Natural killer cell (primary cell): ENCODE measurements at regions not wholly inside any gene's neighbourhood (a gene's known extent, or its start where the extent isn't known, plus 50 kb on each side); places are given as distances from the start of the nearest gene placed in this dataset.

Experiments used
- ATAC-seq, 3 donors: fragments of 150-1000 bp in 2 of 3; fragments of 200-7000 bp in 1 of 3; cut with Tn5 transposase; 1 replicate in 1 of 3; 2 replicates in 2 of 3; pipeline ENCODE4 v1.10.0; 2021; ENCODE audit warnings: mild to moderate bottlenecking in 2 of 3, moderate library complexity in 2 of 3
- DNase-seq, 2 donors: peaks; one replicate each; pipeline versions ENCODE4 v3.0.0 to v3.0.0-alpha.2; 2013 to 2021; ENCODE audit warnings: mixed read lengths in 1 of 2
- H3K27ac ChIP-seq: one replicate; pipeline ENCODE4 v1.5.1; 2013; ENCODE audit warnings: mild to moderate bottlenecking, low read length
- H3K27me3 ChIP-seq: one replicate; pipeline ENCODE4 v1.6.1; 2013; ENCODE audit warnings: low read length; ENCODE audit not compliant: control insufficient read depth, insufficient read depth
- H3K36me3 ChIP-seq: one replicate; pipeline ENCODE4 v1.6.1; 2013; ENCODE audit warnings: low read length; ENCODE audit not compliant: control insufficient read depth, insufficient read depth
- H3K4me1 ChIP-seq: one replicate; pipeline ENCODE4 v1.6.1; 2013; ENCODE audit warnings: low read length; ENCODE audit not compliant: control insufficient read depth, insufficient read depth
- H3K4me3 ChIP-seq: one replicate; pipeline ENCODE4 v1.5.1; 2013; ENCODE audit warnings: low read length
- H3K9me3 ChIP-seq: one replicate; pipeline ENCODE4 v1.6.1; 2013; ENCODE audit warnings: low read length; ENCODE audit not compliant: control insufficient read depth, insufficient read depth
- H3K27ac Mint-ChIP-seq, 2 donors: one replicate each; pipeline ENCODE4 v1.8.0; 2022; ENCODE audit warnings: mild to moderate bottlenecking in 2 of 2, mixed read lengths in 2 of 2, moderate library complexity in 1 of 2
- H3K27me3 Mint-ChIP-seq, 2 donors: one replicate each; pipeline ENCODE4 v1.8.0; 2022; ENCODE audit warnings: low read depth in 2 of 2, mixed read lengths in 2 of 2
- H3K36me3 Mint-ChIP-seq: one replicate; pipeline ENCODE4 v1.8.0; 2022; ENCODE audit warnings: mixed read lengths
- H3K4me1 Mint-ChIP-seq, 2 donors: one replicate each; pipeline ENCODE4 v1.8.0; 2022; ENCODE audit warnings: mixed read lengths in 2 of 2
- H3K4me3 Mint-ChIP-seq: one replicate; pipeline ENCODE4 v1.8.0; 2022; ENCODE audit warnings: mild to moderate bottlenecking, moderate library complexity, mixed read lengths
- H3K9me3 Mint-ChIP-seq, 2 donors: one replicate each; pipeline ENCODE4 v1.8.0; 2022; ENCODE audit warnings: mixed read lengths in 2 of 2
- CTCF ChIP-seq: fragments of 200-600 bp; IDR thresholded peaks from one replicate; pipeline ENCODE4 v1.8.0; 2022; ENCODE audit warnings: antibody characterized with exemption
- WGBS: methylation state at CpG from one replicate; pipeline ENCODE4 v1.1.7; 2013; ENCODE audit warnings: missing lambda C conversion rate; ENCODE audit not compliant: insufficient coverage; 5-methylcytosine and 5-hydroxymethylcytosine counted together
- intact Hi-C: fragments of 100-400 bp; cut with micrococcal nuclease; formaldehyde crosslinking; loops from one replicate; pipeline ENCODE4 v1.14.2; 2022

- Mint-ChIP-seq H3K27ac (no peak overlapping the region), H3K9me3 (peaks cover 11 to 22% of the 10 kb centered on the region in 2 donors), H3K27me3 (no peaks in the 10 kb centered on the region), H3K4me3 (no peak overlapping the region), H3K4me1 (no peaks in the 10 kb centered on the region), H3K36me3 (peaks cover 6% of the 10 kb centered on the region)
- ATAC-seq: no peak
- DNase-seq: no peak
- no peaks in the 10 kb centered on the region for H3K36me3 ChIP-seq
- no peak overlapping the region for H3K27ac ChIP-seq
- intact Hi-C loops: no loop called here
- WGBS: 88% methylated on average over 1 of the region's 1 CpG
- H3K27me3 ChIP-seq: no peaks in the 10 kb centered on the region
- no peaks in the 10 kb centered on the region for H3K4me1 ChIP-seq
- no peak for TF ChIP-seq CTCF
- H3K4me3 ChIP-seq: no peak overlapping the region
- peaks cover 7% of the 10 kb centered on the region for H3K9me3 ChIP-seq
These were observed 1243.2 kb upstream of the ADGRL4 start for GRCh38 chr1:80249699-80250098.

- no peak for TF ChIP-seq CTCF
- no peaks in the 10 kb centered on the region for H3K27me3 Mint-ChIP-seq
- intact Hi-C loops: no loop called here
- H3K27me3 ChIP-seq: no peaks in the 10 kb centered on the region
- peaks cover 9 to 16% of the 10 kb centered on the region in 2 donors for H3K9me3 Mint-ChIP-seq
- H3K4me3 Mint-ChIP-seq: no peak overlapping the region
- H3K27ac Mint-ChIP-seq: no peak overlapping the region
- no peak overlapping the region for H3K27ac ChIP-seq
- no peaks in the 10 kb centered on the region for H3K36me3 Mint-ChIP-seq
- no peaks in the 10 kb centered on the region for H3K4me1 Mint-ChIP-seq
- no peak overlapping the region for H3K4me3 ChIP-seq
- no peak for DNase-seq
- H3K9me3 ChIP-seq: peaks cover 7% of the 10 kb centered on the region
- no peaks in the 10 kb centered on the region for H3K36me3 ChIP-seq
- H3K4me1 ChIP-seq: no peaks in the 10 kb centered on the region
- no peak for ATAC-seq
These were observed 1242.4 kb upstream of the ADGRL4 start for GRCh38 chr1:80248886-80249285.

- H3K27me3 ChIP-seq: no peaks in the 10 kb centered on the region
- no peak overlapping the region for H3K4me3 Mint-ChIP-seq
- TF ChIP-seq CTCF: no peak
- H3K9me3 Mint-ChIP-seq: peaks cover 15 to 21% of the 10 kb centered on the region in 2 donors
- H3K9me3 ChIP-seq: peaks cover 7% of the 10 kb centered on the region
- H3K27me3 Mint-ChIP-seq: no peaks in the 10 kb centered on the region
- no peaks in the 10 kb centered on the region for H3K36me3 Mint-ChIP-seq
- no peak overlapping the region for H3K27ac Mint-ChIP-seq
- intact Hi-C loops: no loop called here
- H3K4me1 ChIP-seq: no peaks in the 10 kb centered on the region
- WGBS: no CpG with 5 or more reads among the region's 2 CpGs
- H3K27ac ChIP-seq: no peak overlapping the region
- no peaks in the 10 kb centered on the region for H3K36me3 ChIP-seq
- H3K4me3 ChIP-seq: no peak overlapping the region
- DNase-seq (no peak), ATAC-seq (no peak)
- no peaks in the 10 kb centered on the region for H3K4me1 Mint-ChIP-seq
These were observed 1239.3 kb upstream of the ADGRL4 start for GRCh38 chr1:80245813-80246212.

GRCh38 chr1:80244372-80244771 is 1237.8 kb upstream of the ADGRL4 start:
- H3K36me3 ChIP-seq: no peaks in the 10 kb centered on the region
- H3K4me3 ChIP-seq: no peak overlapping the region
- no peaks in the 10 kb centered on the region for H3K4me1 ChIP-seq
- no peaks in the 10 kb centered on the region for H3K27me3 ChIP-seq
- Mint-ChIP-seq H3K4me3 (no peak overlapping the region), H3K4me1 (no peaks in the 10 kb centered on the region), H3K27me3 (no peaks in the 10 kb centered on the region), H3K27ac (no peak overlapping the region), H3K36me3 (no peaks in the 10 kb centered on the region), H3K9me3 (peaks cover 12 to 24% of the 10 kb centered on the region in 2 donors)
- intact Hi-C loops: no loop called here
- DNase-seq (no peak), ATAC-seq (no peak)
- H3K9me3 ChIP-seq: peaks cover 4% of the 10 kb centered on the region
- no CpG with 5 or more reads among the region's 1 CpG for WGBS
- no peak overlapping the region for H3K27ac ChIP-seq
- no peak for TF ChIP-seq CTCF
